Tibial artery (tissue), 4 donors: ENCODE measurements at regions not wholly inside any gene's neighbourhood (a gene's known extent, or its start where the extent isn't known, plus 50 kb on each side); places are given as distances from the start of the nearest gene placed in this dataset.

Experiments used
- DNase-seq, 2 donors: peaks; one replicate each; pipeline ENCODE4 v3.0.0-alpha.2; 2019
- H3K27ac ChIP-seq, 2 donors: fragments of 200-600 bp; sonication (generic) in 1 of 2; 1 replicate in 1 of 2; 2 replicates in 1 of 2; pipeline ENCODE4 v1.5.1; 2018 to 2019; ENCODE audit warnings: mild to moderate bottlenecking in 1 of 2
- H3K27me3 ChIP-seq, 2 donors: fragments of 200-600 bp; sonication (generic) in 1 of 2; one replicate each; pipeline versions ENCODE4 v1.5.1 to v1.6.0; 2016 to 2019
- H3K36me3 ChIP-seq, 3 donors: fragments of 200-600 bp; sonication (generic) in 2 of 3; one replicate each; pipeline ENCODE4 v1.5.1; 2016 to 2019; ENCODE audit warnings: mild to moderate bottlenecking in 2 of 3
- H3K4me1 ChIP-seq, 4 donors: fragments of 200-600 bp; sonication (generic) in 2 of 4; 1 replicate in 3 of 4; 2 replicates in 1 of 4; pipeline ENCODE4 v1.5.1; 2016 to 2019
- H3K4me3 ChIP-seq, 2 donors: fragments of 200-600 bp; sonication (generic) in 1 of 2; 1 replicate in 1 of 2; 2 replicates in 1 of 2; pipeline ENCODE4 v1.5.1; 2018 to 2019; ENCODE audit warnings: mild to moderate bottlenecking in 2 of 2
- H3K9me3 ChIP-seq, 3 donors: fragments of 200-600 bp; sonication (generic) in 1 of 3; one replicate each; pipeline ENCODE4 v1.5.1; 2016 to 2019
- intact Hi-C: fragments of 100-400 bp; cut with DNase I; formaldehyde crosslinking; loops from one replicate; pipeline ENCODE4 v1.15.0; 2023; ENCODE audit warnings: low total_unique reads
- TF ChIP-seq, protein P1 (sequence below), 2 experiments: fragments of 200-600 bp in 1 of 2; fragments of 450-650 bp in 1 of 2; IDR thresholded peaks; one replicate each; pipeline ENCODE4 v1.5.1; 2017 to 2019; ENCODE audit warnings: antibody characterized with exemption in 2 of 2, mild to moderate bottlenecking in 1 of 2, moderate library complexity in 1 of 2

DNA sequence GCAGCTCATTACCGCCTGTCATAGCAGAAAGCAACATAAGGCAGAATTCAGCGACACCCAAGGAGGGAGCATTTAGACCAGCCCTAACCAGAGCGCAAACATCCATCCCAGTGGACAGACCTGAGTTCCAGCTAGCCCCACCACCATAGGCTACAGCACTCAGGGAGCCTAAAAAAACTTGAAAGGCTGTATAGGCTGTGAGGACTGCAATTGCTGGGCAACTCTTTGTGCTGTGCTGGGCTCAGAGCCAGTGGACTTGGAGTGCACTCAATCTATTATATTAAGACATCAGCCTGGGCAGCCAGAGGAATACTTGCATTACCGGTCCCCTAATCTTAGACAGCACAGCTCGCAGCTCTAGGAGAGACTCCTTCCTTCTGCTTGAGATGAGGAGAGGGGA is 207.3 kb downstream of the KIF2B start:
- Histone ChIP-seq H3K9me3 (no peaks in the 10 kb centered on the region), H3K27me3 (no peaks in the 10 kb centered on the region), H3K4me3 (no peak overlapping the region), H3K27ac (no peak overlapping the region), H3K4me1 (no peaks in the 10 kb centered on the region), H3K36me3 (no peaks in the 10 kb centered on the region)
- no peak for DNase-seq
- TF ChIP-seq, protein P1, sequence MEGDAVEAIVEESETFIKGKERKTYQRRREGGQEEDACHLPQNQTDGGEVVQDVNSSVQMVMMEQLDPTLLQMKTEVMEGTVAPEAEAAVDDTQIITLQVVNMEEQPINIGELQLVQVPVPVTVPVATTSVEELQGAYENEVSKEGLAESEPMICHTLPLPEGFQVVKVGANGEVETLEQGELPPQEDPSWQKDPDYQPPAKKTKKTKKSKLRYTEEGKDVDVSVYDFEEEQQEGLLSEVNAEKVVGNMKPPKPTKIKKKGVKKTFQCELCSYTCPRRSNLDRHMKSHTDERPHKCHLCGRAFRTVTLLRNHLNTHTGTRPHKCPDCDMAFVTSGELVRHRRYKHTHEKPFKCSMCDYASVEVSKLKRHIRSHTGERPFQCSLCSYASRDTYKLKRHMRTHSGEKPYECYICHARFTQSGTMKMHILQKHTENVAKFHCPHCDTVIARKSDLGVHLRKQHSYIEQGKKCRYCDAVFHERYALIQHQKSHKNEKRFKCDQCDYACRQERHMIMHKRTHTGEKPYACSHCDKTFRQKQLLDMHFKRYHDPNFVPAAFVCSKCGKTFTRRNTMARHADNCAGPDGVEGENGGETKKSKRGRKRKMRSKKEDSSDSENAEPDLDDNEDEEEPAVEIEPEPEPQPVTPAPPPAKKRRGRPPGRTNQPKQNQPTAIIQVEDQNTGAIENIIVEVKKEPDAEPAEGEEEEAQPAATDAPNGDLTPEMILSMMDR (IDR thresholded peaks at IDR 0.05), result no peak
- intact Hi-C loops, result no loop called here

- intact Hi-C loops, result no loop called here
- DNase-seq, result no peak
- no peak overlapping the region for H3K27ac ChIP-seq
- no peaks in the 10 kb centered on the region for H3K36me3 ChIP-seq
- H3K27me3 ChIP-seq, result no peaks in the 10 kb centered on the region
- H3K4me1 ChIP-seq, result no peaks in the 10 kb centered on the region
- no peak overlapping the region for H3K4me3 ChIP-seq
- no peaks in the 10 kb centered on the region for H3K9me3 ChIP-seq
- TF ChIP-seq, protein P1 (IDR thresholded peaks at IDR 0.05), result no peak
These were observed 223.8 kb downstream of the KIF2B start for GRCh38 chr17:54046570-54046969.

- Histone ChIP-seq H3K4me3 (no peak overlapping the region), H3K9me3 (peaks cover 0 to 3% (median 0%) of the 10 kb centered on the region in 3 donors), H3K36me3 (no peaks in the 10 kb centered on the region), H3K27ac (no peak overlapping the region), H3K4me1 (no peaks in the 10 kb centered on the region), H3K27me3 (no peaks in the 10 kb centered on the region)
- no peak for DNase-seq
- intact Hi-C loops, result no loop called here
- TF ChIP-seq, protein P1 (IDR thresholded peaks at IDR 0.05), result no peak
These were observed 240.9 kb downstream of the KIF2B start for GRCh38 chr17:54063639-54064038.

DNA sequence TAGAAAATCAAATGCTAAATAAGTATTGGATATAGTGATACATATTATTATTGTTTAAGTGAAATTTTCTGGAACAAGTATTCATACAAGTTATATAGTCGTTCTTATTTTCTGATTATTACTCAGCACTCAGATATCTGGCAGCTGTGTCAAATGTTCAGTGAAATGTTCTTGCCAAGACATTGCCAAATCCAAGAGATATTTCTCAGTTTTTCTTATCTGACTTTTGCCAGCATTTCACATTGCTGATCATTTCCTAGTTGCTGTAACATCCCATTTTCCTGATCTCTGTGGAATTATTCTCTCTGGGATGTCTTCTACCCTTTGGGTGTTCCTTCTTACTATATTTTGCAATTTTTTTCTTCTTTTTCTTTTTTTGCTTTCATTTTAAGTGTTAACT is 262.3 kb downstream of the KIF2B start:
- intact Hi-C loops, result no loop called here
- no peaks in the 10 kb centered on the region for H3K36me3 ChIP-seq
- H3K9me3 ChIP-seq, result no peaks in the 10 kb centered on the region
- DNase-seq, result no peak
- H3K27ac ChIP-seq, result no peak overlapping the region
- TF ChIP-seq, protein P1 (IDR thresholded peaks at IDR 0.05), result no peak
- no peaks in the 10 kb centered on the region for H3K27me3 ChIP-seq
- peaks cover 0 to 14% (median 3%) of the 10 kb centered on the region in 4 donors for H3K4me1 ChIP-seq
- H3K4me3 ChIP-seq, result no peak overlapping the region

GRCh38 chr17:54085934-54086333 is 263.2 kb downstream of the KIF2B start:
- Histone ChIP-seq H3K9me3 (no peaks in the 10 kb centered on the region), H3K4me1 (peaks cover 0 to 14% (median 3%) of the 10 kb centered on the region in 4 donors), H3K27ac (no peak overlapping the region), H3K27me3 (no peaks in the 10 kb centered on the region), H3K4me3 (no peak overlapping the region), H3K36me3 (no peaks in the 10 kb centered on the region)
- DNase-seq, result no peak
- TF ChIP-seq, protein P1 (IDR thresholded peaks at IDR 0.05), result no peak
- intact Hi-C loops, result no loop called here

DNA sequence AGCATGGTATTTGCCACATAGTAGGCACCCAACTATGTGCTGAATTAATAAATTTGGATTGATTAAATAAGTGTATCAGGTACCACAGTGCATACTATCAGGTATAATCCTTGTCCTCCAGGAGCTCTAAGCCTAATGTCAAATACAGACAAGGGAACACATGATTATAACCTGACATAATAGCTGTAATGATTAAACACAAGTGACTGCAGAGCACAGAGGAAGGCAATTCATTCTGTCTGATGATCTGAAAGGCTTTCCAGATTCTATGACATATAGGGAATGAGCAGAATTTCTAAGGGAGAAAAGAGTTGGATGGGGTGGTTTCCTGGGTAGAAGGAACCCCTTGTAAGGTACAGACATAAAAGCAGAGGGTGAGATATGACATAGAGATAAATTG is 273.5 kb downstream of the KIF2B start:
- Histone ChIP-seq H3K4me3 (no peak overlapping the region), H3K36me3 (no peaks in the 10 kb centered on the region), H3K27ac (no peak overlapping the region), H3K4me1 (no peaks in the 10 kb centered on the region), H3K27me3 (no peaks in the 10 kb centered on the region), H3K9me3 (no peaks in the 10 kb centered on the region)
- TF ChIP-seq, protein P1 (IDR thresholded peaks at IDR 0.05), result no peak
- DNase-seq, result no peak
- intact Hi-C loops, result no loop called here
